Neural cell (in vitro differentiated cells): ENCODE measurements at regions not wholly inside any gene's neighbourhood (a gene's known extent, or its start where the extent isn't known, plus 50 kb on each side); places are given as distances from the start of the nearest gene placed in this dataset.

Source experiments
- H2AFZ ChIP-seq: fragments of 200-600, 300-800 bp; sonication (generic), shearing (Covaris generic); 2 replicates; pipeline ENCODE4 v1.6.0; 2014; ENCODE audit warnings: low read depth, mild to moderate bottlenecking, antibody characterized with exemption, low read length, moderate library complexity
- H3F3A ChIP-seq: fragments of 200-600 bp; shearing (Covaris generic); 2 replicates; pipeline ENCODE4 v1.6.1; 2016; ENCODE audit warnings: mild to moderate bottlenecking, moderate library complexity, mixed read lengths, antibody characterized with exemption, low read length; ENCODE audit not compliant: insufficient read depth, poor library complexity, severe bottlenecking
- H3K27ac ChIP-seq: fragments of 200-600, 300-800 bp; sonication (generic), shearing (Covaris generic); 2 replicates; pipeline ENCODE4 v1.5.1; 2014; ENCODE audit warnings: mild to moderate bottlenecking, low read length, moderate library complexity
- H3K27me3 ChIP-seq: fragments of 300-800, 200-600 bp; sonication (generic), shearing (Covaris generic); 2 replicates; pipeline ENCODE4 v1.6.0; 2014; ENCODE audit warnings: mild to moderate bottlenecking, low read depth, low read length, moderate library complexity; ENCODE audit not compliant: insufficient read depth
- H3K36me3 ChIP-seq: fragments of 300-800, 200-600 bp; sonication (generic), shearing (Covaris generic); 2 replicates; pipeline ENCODE4 v1.5.1; 2014; ENCODE audit warnings: mild to moderate bottlenecking, antibody characterized with exemption, low read length, moderate library complexity; ENCODE audit not compliant: insufficient read depth
- H3K4me2 ChIP-seq: fragments of 300-800, 200-600 bp; sonication (generic), shearing (Covaris generic); 2 replicates; pipeline ENCODE4 v1.6.0; 2014; ENCODE audit warnings: mild to moderate bottlenecking, low read length
- H3K4me3 ChIP-seq: fragments of 300-800, 200-600 bp; sonication (generic), shearing (Covaris generic); 2 replicates; pipeline ENCODE4 v1.5.1; 2014; ENCODE audit warnings: mild to moderate bottlenecking, low read length, moderate library complexity
- H3K79me2 ChIP-seq: fragments of 200-600 bp; shearing (Covaris generic); replicated peaks from 2 replicates; pipeline ENCODE4 v1.6.0; 2014; ENCODE audit warnings: mild to moderate bottlenecking, low read length, moderate library complexity; ENCODE audit not compliant: insufficient read depth
- H3K9ac ChIP-seq: fragments of 300-800, 200-600 bp; sonication (generic), shearing (Covaris generic); 2 replicates; pipeline ENCODE4 v1.6.1; 2016; ENCODE audit warnings: mild to moderate bottlenecking, low read length, mixed read lengths
- H3K9me2 ChIP-seq: fragments of 200-600 bp; shearing (Covaris generic); 2 replicates; pipeline ENCODE4 v1.6.1; 2016; ENCODE audit warnings: mild to moderate bottlenecking, low read length, mixed read lengths; ENCODE audit not compliant: insufficient read depth
- H3K9me3 ChIP-seq: fragments of 200-600, 300-800 bp; sonication (generic), shearing (Covaris generic); 2 replicates; pipeline ENCODE4 v1.6.1; 2016; ENCODE audit warnings: mild to moderate bottlenecking, mixed run types, low read length, moderate library complexity, mixed read lengths
- H4K20me1 ChIP-seq: fragments of 200-600 bp; shearing (Covaris generic); 2 replicates; pipeline ENCODE4 v1.6.1; 2016; ENCODE audit warnings: mild to moderate bottlenecking, mixed run types; ENCODE audit not compliant: insufficient read depth
- EP300 ChIP-seq: fragments of 450-650 bp; conservative IDR thresholded peaks from 2 replicates; pipeline ENCODE4 v1.6.1; 2014; ENCODE audit warnings: antibody characterized with exemption, mild to moderate bottlenecking, moderate library complexity; ENCODE audit not compliant: poor library complexity, severe bottlenecking
- EZH2 ChIP-seq: fragments of 200-600, 300-800 bp; shearing (Covaris generic), sonication (generic); IDR thresholded peaks from 2 replicates; pipeline ENCODE4 v1.6.1; 2014; ENCODE audit warnings: antibody characterized with exemption, low read length, borderline replicate concordance, mild to moderate bottlenecking; ENCODE audit not compliant: insufficient read depth, poor library complexity, severe bottlenecking
- MXI1 ChIP-seq: fragments of 450-650 bp; conservative IDR thresholded peaks from 2 replicates; pipeline ENCODE4 v1.6.1; 2014; ENCODE audit warnings: antibody characterized with exemption, mild to moderate bottlenecking; ENCODE audit not compliant: poor library complexity, severe bottlenecking
- POLR2AphosphoS5 ChIP-seq: IDR thresholded peaks from 2 replicates; pipeline ENCODE4 v1.6.1; 2012
- RAD21 ChIP-seq: fragments of 450-650 bp; conservative IDR thresholded peaks from 2 replicates; pipeline ENCODE4 v1.6.1; 2014; ENCODE audit warnings: antibody characterized with exemption, mild to moderate bottlenecking, moderate library complexity
- SMC3 ChIP-seq: fragments of 450-650 bp; conservative IDR thresholded peaks from 2 replicates; pipeline ENCODE4 v1.6.1; 2014; ENCODE audit warnings: antibody characterized with exemption, mild to moderate bottlenecking, moderate library complexity; ENCODE audit not compliant: poor library complexity
- TAF1 ChIP-seq: IDR thresholded peaks from 2 replicates; pipeline ENCODE4 v1.6.1; 2012; ENCODE audit warnings: low read depth
- TF ChIP-seq, protein P1 (sequence below): IDR thresholded peaks from 2 replicates; pipeline ENCODE4 v1.6.1; 2012; ENCODE audit warnings: borderline replicate concordance
- TF ChIP-seq, protein P2 (sequence below): fragments of 450-650 bp; IDR thresholded peaks from 2 replicates; pipeline ENCODE4 v1.5.1; 2014; ENCODE audit warnings: antibody characterized with exemption, mild to moderate bottlenecking, moderate library complexity; ENCODE audit not compliant: poor library complexity, severe bottlenecking

DNA sequence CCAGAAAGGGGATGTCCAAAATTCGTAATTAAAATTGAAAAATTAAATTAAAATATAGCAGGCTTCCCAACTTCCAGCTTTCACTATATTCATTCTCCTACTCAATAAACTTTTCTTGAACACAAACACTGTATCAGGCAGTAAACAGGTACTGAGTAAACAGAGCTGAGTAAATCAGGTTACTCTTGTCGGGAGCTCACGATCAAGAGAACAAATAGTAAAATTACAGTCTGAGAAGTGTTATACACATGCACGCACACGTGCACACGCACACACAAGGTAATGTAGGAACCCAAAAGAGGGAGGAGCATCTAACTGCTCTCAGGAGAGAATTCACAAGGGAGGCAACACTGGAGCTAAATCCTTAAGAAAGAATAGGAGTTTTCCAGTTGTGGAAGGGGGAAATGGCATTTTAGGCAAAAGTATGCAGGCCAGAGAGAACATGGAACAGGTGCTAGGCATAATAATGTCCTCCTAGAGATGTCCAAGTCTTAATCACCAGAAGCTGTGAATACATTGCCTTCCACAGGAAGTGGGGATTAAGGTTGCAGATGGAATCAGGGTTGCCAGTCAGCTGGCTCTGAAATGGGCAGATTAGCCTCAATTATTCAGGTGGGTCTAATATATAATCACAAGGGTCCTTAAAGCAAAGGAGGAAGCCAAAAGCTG, 598.8 kb upstream of the BRINP1 start:
- Histone ChIP-seq H3K27ac (no peak overlapping the region), H3K9me3 (no peaks in the 10 kb centered on the region), H3F3A (no peaks in the 10 kb centered on the region), H3K9me2 (no peaks in the 10 kb centered on the region), H2AFZ (no peak overlapping the region), H3K4me3 (no peak overlapping the region), H3K27me3 (no peaks in the 10 kb centered on the region), H3K79me2 (no peaks in the 10 kb centered on the region), H4K20me1 (no peaks in the 10 kb centered on the region), H3K36me3 (no peaks in the 10 kb centered on the region), H3K4me2 (no peak overlapping the region), H3K9ac (no peak overlapping the region)
- TF ChIP-seq SMC3 (no peak), RAD21 (no peak), TAF1 (no peak), POLR2AphosphoS5 (no peak), EP300 (no peak), MXI1 (no peak), EZH2 (no peak)
- TF ChIP-seq, protein P1, sequence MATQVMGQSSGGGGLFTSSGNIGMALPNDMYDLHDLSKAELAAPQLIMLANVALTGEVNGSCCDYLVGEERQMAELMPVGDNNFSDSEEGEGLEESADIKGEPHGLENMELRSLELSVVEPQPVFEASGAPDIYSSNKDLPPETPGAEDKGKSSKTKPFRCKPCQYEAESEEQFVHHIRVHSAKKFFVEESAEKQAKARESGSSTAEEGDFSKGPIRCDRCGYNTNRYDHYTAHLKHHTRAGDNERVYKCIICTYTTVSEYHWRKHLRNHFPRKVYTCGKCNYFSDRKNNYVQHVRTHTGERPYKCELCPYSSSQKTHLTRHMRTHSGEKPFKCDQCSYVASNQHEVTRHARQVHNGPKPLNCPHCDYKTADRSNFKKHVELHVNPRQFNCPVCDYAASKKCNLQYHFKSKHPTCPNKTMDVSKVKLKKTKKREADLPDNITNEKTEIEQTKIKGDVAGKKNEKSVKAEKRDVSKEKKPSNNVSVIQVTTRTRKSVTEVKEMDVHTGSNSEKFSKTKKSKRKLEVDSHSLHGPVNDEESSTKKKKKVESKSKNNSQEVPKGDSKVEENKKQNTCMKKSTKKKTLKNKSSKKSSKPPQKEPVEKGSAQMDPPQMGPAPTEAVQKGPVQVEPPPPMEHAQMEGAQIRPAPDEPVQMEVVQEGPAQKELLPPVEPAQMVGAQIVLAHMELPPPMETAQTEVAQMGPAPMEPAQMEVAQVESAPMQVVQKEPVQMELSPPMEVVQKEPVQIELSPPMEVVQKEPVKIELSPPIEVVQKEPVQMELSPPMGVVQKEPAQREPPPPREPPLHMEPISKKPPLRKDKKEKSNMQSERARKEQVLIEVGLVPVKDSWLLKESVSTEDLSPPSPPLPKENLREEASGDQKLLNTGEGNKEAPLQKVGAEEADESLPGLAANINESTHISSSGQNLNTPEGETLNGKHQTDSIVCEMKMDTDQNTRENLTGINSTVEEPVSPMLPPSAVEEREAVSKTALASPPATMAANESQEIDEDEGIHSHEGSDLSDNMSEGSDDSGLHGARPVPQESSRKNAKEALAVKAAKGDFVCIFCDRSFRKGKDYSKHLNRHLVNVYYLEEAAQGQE: no peak
- TF ChIP-seq, protein P2, sequence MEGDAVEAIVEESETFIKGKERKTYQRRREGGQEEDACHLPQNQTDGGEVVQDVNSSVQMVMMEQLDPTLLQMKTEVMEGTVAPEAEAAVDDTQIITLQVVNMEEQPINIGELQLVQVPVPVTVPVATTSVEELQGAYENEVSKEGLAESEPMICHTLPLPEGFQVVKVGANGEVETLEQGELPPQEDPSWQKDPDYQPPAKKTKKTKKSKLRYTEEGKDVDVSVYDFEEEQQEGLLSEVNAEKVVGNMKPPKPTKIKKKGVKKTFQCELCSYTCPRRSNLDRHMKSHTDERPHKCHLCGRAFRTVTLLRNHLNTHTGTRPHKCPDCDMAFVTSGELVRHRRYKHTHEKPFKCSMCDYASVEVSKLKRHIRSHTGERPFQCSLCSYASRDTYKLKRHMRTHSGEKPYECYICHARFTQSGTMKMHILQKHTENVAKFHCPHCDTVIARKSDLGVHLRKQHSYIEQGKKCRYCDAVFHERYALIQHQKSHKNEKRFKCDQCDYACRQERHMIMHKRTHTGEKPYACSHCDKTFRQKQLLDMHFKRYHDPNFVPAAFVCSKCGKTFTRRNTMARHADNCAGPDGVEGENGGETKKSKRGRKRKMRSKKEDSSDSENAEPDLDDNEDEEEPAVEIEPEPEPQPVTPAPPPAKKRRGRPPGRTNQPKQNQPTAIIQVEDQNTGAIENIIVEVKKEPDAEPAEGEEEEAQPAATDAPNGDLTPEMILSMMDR: no peak

DNA sequence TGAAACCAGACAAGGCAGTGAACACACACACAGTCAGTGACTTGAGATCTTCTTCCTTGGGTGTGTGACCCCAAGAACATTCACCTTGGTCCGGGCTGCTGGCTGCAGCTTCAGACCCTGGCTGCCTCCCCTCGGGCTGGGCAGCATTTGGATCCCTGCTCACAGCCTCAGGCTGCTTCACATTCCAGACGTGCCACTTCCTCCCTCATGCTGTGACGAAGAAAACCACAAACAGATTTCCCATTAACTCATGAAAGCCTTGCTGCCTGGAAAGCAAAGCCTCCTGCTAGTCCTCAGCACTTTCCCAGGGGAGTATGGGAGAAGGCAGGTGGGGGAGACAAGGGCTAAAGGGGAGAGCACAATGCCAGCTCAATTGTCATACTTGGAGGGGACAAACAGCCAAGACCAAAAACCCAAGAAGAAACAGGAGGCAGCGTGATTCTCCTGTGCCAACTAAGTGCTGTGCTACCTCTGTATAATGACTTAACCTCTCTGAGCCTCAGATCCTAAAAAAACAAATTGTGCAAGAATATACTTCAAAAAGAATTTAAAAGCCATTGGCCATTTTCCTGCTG, 594.6 kb upstream of the BRINP1 start:
- Histone ChIP-seq H2AFZ (no peak overlapping the region), H3K4me2 (no peak overlapping the region), H3K36me3 (no peaks in the 10 kb centered on the region), H3K9me3 (no peaks in the 10 kb centered on the region), H3K79me2 (no peaks in the 10 kb centered on the region), H3K4me3 (no peak overlapping the region), H3K9ac (no peak overlapping the region), H3K9me2 (no peaks in the 10 kb centered on the region), H3K27me3 (no peaks in the 10 kb centered on the region), H3F3A (no peaks in the 10 kb centered on the region), H4K20me1 (no peaks in the 10 kb centered on the region), H3K27ac (no peak overlapping the region)
- no peak for TF ChIP-seq EP300
- no peak for TF ChIP-seq RAD21
- TF ChIP-seq MXI1: no peak
- TF ChIP-seq, protein P1: no peak
- no peak for TF ChIP-seq EZH2
- no peak for TF ChIP-seq SMC3
- TF ChIP-seq POLR2AphosphoS5: no peak
- TF ChIP-seq, protein P2: no peak
- no peak for TF ChIP-seq TAF1
